ENCODE measurements at regions not wholly inside any gene's neighbourhood (a gene's known extent, or its start where the extent isn't known, plus 50 kb on each side); places are given as distances from the start of the nearest gene placed in this dataset.

- TF ChIP-seq, protein P1, sequence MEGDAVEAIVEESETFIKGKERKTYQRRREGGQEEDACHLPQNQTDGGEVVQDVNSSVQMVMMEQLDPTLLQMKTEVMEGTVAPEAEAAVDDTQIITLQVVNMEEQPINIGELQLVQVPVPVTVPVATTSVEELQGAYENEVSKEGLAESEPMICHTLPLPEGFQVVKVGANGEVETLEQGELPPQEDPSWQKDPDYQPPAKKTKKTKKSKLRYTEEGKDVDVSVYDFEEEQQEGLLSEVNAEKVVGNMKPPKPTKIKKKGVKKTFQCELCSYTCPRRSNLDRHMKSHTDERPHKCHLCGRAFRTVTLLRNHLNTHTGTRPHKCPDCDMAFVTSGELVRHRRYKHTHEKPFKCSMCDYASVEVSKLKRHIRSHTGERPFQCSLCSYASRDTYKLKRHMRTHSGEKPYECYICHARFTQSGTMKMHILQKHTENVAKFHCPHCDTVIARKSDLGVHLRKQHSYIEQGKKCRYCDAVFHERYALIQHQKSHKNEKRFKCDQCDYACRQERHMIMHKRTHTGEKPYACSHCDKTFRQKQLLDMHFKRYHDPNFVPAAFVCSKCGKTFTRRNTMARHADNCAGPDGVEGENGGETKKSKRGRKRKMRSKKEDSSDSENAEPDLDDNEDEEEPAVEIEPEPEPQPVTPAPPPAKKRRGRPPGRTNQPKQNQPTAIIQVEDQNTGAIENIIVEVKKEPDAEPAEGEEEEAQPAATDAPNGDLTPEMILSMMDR (IDR thresholded peaks at IDR 0.05; ENCODE audit: low read depth, low read length) = no peak
- DNase-seq (ENCODE audit: extremely low read depth, low read depth) = no peak
Observed at GRCh38 chr2:150627526-150627925, 140.1 kb upstream of the RND3 start.

- TF ChIP-seq, protein P1 (IDR thresholded peaks at IDR 0.05; ENCODE audit: low read depth, low read length) = no peak
- no peak for DNase-seq (ENCODE audit: extremely low read depth, low read depth)
Observed at GRCh38 chr2:150626934-150627411, 139.5 kb upstream of the RND3 start.

DNA sequence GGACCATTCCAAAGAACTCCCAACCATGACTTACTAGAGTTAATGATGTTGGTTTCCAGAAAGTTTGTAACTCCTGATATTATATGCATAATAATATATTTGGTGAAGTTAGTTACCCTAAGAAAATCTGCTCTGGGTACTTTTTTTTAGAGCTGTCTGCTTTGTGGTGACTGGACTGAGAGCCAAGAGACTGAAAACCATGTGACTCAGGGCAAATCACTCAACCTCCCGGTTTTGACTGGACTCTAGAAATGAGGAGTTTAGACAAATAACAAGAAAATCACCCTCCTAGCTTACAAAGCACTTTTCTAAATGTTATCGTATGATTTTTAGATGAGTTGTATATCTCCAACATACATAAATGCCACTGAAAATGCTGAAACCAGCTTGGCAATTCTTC lies 138.3 kb upstream of the RND3 start:
- no peak for DNase-seq (ENCODE audit: extremely low read depth, low read depth)
- TF ChIP-seq, protein P1 (IDR thresholded peaks at IDR 0.05; ENCODE audit: low read depth, low read length) = no peak

GRCh38 chr2:150625303-150625702 lies 137.8 kb upstream of the RND3 start:
- DNase-seq (ENCODE audit: extremely low read depth, low read depth) = no peak
- TF ChIP-seq, protein P1 (IDR thresholded peaks at IDR 0.05; ENCODE audit: low read depth, low read length) = no peak

DNA sequence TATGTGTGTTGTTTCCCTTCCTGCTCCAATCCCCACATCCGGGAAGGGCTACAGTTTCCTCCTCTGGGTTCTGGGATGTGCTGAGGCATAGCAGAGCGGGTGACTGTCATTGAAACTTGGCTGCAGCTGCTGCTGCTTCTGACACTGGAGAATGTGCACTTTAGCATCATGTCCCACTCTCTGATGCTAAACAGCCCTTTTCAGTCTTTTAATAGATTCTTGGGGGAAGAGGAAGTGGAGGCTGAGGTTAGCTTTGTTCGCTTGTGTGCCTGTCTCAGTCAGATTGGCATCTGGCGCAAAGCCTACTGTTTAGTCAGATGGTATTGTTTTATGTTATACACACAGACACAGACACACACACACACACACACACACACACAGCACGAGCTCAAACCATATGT lies 136.5 kb upstream of the RND3 start:
- DNase-seq (ENCODE audit: extremely low read depth, low read depth) = no peak
- TF ChIP-seq, protein P1 (IDR thresholded peaks at IDR 0.05; ENCODE audit: low read depth, low read length) = no peak

GRCh38 chr2:150621526-150622213 lies 134.2 kb upstream of the RND3 start:
- DNase-seq (ENCODE audit: extremely low read depth, low read depth) = peak; percentile 65
- TF ChIP-seq, protein P1 (IDR thresholded peaks at IDR 0.05; ENCODE audit: low read depth, low read length) = no peak

DNA sequence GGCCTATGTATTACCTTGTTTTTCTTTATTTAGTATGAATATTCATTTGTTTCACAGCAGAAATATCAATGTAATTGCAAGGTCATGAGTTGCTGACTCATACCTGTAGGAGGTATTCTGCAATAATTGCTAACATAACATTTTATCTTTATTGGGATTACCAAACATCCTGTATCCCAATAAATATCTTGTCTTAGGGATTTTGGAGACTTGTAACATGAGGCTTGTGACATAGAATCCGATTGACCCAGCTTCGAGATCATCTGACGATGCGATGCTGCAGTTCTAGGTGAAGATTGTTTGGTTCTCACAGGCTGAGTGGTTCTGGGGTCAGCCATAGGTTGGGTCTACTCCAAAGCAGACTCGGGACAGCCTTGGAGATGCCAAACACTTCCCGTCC lies 133.4 kb upstream of the RND3 start:
- no peak for DNase-seq (ENCODE audit: extremely low read depth, low read depth)
- TF ChIP-seq, protein P1 (IDR thresholded peaks at IDR 0.05; ENCODE audit: low read depth, low read length) = no peak

Measured in AG09319 (cell line).